Neural cell (in vitro differentiated cells): ENCODE measurements at regions not wholly inside any gene's neighbourhood (a gene's known extent, or its start where the extent isn't known, plus 50 kb on each side); places are given as distances from the start of the nearest gene placed in this dataset.

Source experiments
- H2AFZ ChIP-seq: fragments of 200-600, 300-800 bp; sonication (generic), shearing (Covaris generic); 2 replicates; pipeline ENCODE4 v1.6.0; 2014; ENCODE audit warnings: low read depth, mild to moderate bottlenecking, antibody characterized with exemption, low read length, moderate library complexity
- H3F3A ChIP-seq: fragments of 200-600 bp; shearing (Covaris generic); 2 replicates; pipeline ENCODE4 v1.6.1; 2016; ENCODE audit warnings: mild to moderate bottlenecking, moderate library complexity, mixed read lengths, antibody characterized with exemption, low read length; ENCODE audit not compliant: insufficient read depth, poor library complexity, severe bottlenecking
- H3K27ac ChIP-seq: fragments of 200-600, 300-800 bp; sonication (generic), shearing (Covaris generic); 2 replicates; pipeline ENCODE4 v1.5.1; 2014; ENCODE audit warnings: mild to moderate bottlenecking, low read length, moderate library complexity
- H3K27me3 ChIP-seq: fragments of 300-800, 200-600 bp; sonication (generic), shearing (Covaris generic); 2 replicates; pipeline ENCODE4 v1.6.0; 2014; ENCODE audit warnings: mild to moderate bottlenecking, low read depth, low read length, moderate library complexity; ENCODE audit not compliant: insufficient read depth
- H3K36me3 ChIP-seq: fragments of 300-800, 200-600 bp; sonication (generic), shearing (Covaris generic); 2 replicates; pipeline ENCODE4 v1.5.1; 2014; ENCODE audit warnings: mild to moderate bottlenecking, antibody characterized with exemption, low read length, moderate library complexity; ENCODE audit not compliant: insufficient read depth
- H3K4me2 ChIP-seq: fragments of 300-800, 200-600 bp; sonication (generic), shearing (Covaris generic); 2 replicates; pipeline ENCODE4 v1.6.0; 2014; ENCODE audit warnings: mild to moderate bottlenecking, low read length
- H3K4me3 ChIP-seq: fragments of 300-800, 200-600 bp; sonication (generic), shearing (Covaris generic); 2 replicates; pipeline ENCODE4 v1.5.1; 2014; ENCODE audit warnings: mild to moderate bottlenecking, low read length, moderate library complexity
- H3K79me2 ChIP-seq: fragments of 200-600 bp; shearing (Covaris generic); replicated peaks from 2 replicates; pipeline ENCODE4 v1.6.0; 2014; ENCODE audit warnings: mild to moderate bottlenecking, low read length, moderate library complexity; ENCODE audit not compliant: insufficient read depth
- H3K9ac ChIP-seq: fragments of 300-800, 200-600 bp; sonication (generic), shearing (Covaris generic); 2 replicates; pipeline ENCODE4 v1.6.1; 2016; ENCODE audit warnings: mild to moderate bottlenecking, low read length, mixed read lengths
- H3K9me2 ChIP-seq: fragments of 200-600 bp; shearing (Covaris generic); 2 replicates; pipeline ENCODE4 v1.6.1; 2016; ENCODE audit warnings: mild to moderate bottlenecking, low read length, mixed read lengths; ENCODE audit not compliant: insufficient read depth
- H3K9me3 ChIP-seq: fragments of 200-600, 300-800 bp; sonication (generic), shearing (Covaris generic); 2 replicates; pipeline ENCODE4 v1.6.1; 2016; ENCODE audit warnings: mild to moderate bottlenecking, mixed run types, low read length, moderate library complexity, mixed read lengths
- H4K20me1 ChIP-seq: fragments of 200-600 bp; shearing (Covaris generic); 2 replicates; pipeline ENCODE4 v1.6.1; 2016; ENCODE audit warnings: mild to moderate bottlenecking, mixed run types; ENCODE audit not compliant: insufficient read depth
- CTCF ChIP-seq: fragments of 450-650 bp; IDR thresholded peaks from 2 replicates; pipeline ENCODE4 v1.5.1; 2014; ENCODE audit warnings: antibody characterized with exemption, mild to moderate bottlenecking, moderate library complexity; ENCODE audit not compliant: poor library complexity, severe bottlenecking
- EP300 ChIP-seq: fragments of 450-650 bp; conservative IDR thresholded peaks from 2 replicates; pipeline ENCODE4 v1.6.1; 2014; ENCODE audit warnings: antibody characterized with exemption, mild to moderate bottlenecking, moderate library complexity; ENCODE audit not compliant: poor library complexity, severe bottlenecking
- EZH2 ChIP-seq: fragments of 200-600, 300-800 bp; shearing (Covaris generic), sonication (generic); IDR thresholded peaks from 2 replicates; pipeline ENCODE4 v1.6.1; 2014; ENCODE audit warnings: antibody characterized with exemption, low read length, borderline replicate concordance, mild to moderate bottlenecking; ENCODE audit not compliant: insufficient read depth, poor library complexity, severe bottlenecking
- MXI1 ChIP-seq: fragments of 450-650 bp; conservative IDR thresholded peaks from 2 replicates; pipeline ENCODE4 v1.6.1; 2014; ENCODE audit warnings: antibody characterized with exemption, mild to moderate bottlenecking; ENCODE audit not compliant: poor library complexity, severe bottlenecking
- POLR2AphosphoS5 ChIP-seq: IDR thresholded peaks from 2 replicates; pipeline ENCODE4 v1.6.1; 2012
- RAD21 ChIP-seq: fragments of 450-650 bp; conservative IDR thresholded peaks from 2 replicates; pipeline ENCODE4 v1.6.1; 2014; ENCODE audit warnings: antibody characterized with exemption, mild to moderate bottlenecking, moderate library complexity
- REST ChIP-seq: IDR thresholded peaks from 2 replicates; pipeline ENCODE4 v1.6.1; 2012; ENCODE audit warnings: borderline replicate concordance
- SMC3 ChIP-seq: fragments of 450-650 bp; conservative IDR thresholded peaks from 2 replicates; pipeline ENCODE4 v1.6.1; 2014; ENCODE audit warnings: antibody characterized with exemption, mild to moderate bottlenecking, moderate library complexity; ENCODE audit not compliant: poor library complexity
- TAF1 ChIP-seq: IDR thresholded peaks from 2 replicates; pipeline ENCODE4 v1.6.1; 2012; ENCODE audit warnings: low read depth

- Histone ChIP-seq H3K9me2 (no peaks in the 10 kb centered on the region), H3K27me3 (no peaks in the 10 kb centered on the region), H3K4me3 (no peak overlapping the region), H3K36me3 (no peaks in the 10 kb centered on the region), H3K4me2 (no peak overlapping the region), H3K79me2 (no peaks in the 10 kb centered on the region), H2AFZ (no peak overlapping the region), H3K9me3 (no peaks in the 10 kb centered on the region), H3F3A (no peaks in the 10 kb centered on the region), H4K20me1 (no peaks in the 10 kb centered on the region), H3K27ac (no peak overlapping the region), H3K9ac (no peak overlapping the region)
- no peak for TF ChIP-seq EZH2
- no peak for TF ChIP-seq EP300
- no peak for TF ChIP-seq RAD21
- TF ChIP-seq TAF1, result no peak
- TF ChIP-seq REST, result no peak
- no peak for TF ChIP-seq POLR2AphosphoS5
- TF ChIP-seq SMC3, result no peak
- TF ChIP-seq CTCF, result no peak
- TF ChIP-seq MXI1, result no peak
These were observed 300.5 kb downstream of the TCERG1L start for GRCh38 chr10:131010965-131011575.

GRCh38 chr10:131011936-131012640 lies 299.4 kb downstream of the TCERG1L start:
- H3K9ac ChIP-seq, result no peak overlapping the region
- H3K79me2 ChIP-seq, result no peaks in the 10 kb centered on the region
- no peak for TF ChIP-seq EZH2
- TF ChIP-seq TAF1, result no peak
- TF ChIP-seq SMC3, result no peak
- no peak for TF ChIP-seq CTCF
- no peak for TF ChIP-seq EP300
- TF ChIP-seq REST, result no peak
- TF ChIP-seq RAD21, result no peak
- TF ChIP-seq MXI1, result no peak
- TF ChIP-seq POLR2AphosphoS5, result no peak
- H4K20me1 ChIP-seq, result no peaks in the 10 kb centered on the region
- H3K27me3 ChIP-seq, result no peaks in the 10 kb centered on the region
- no peak overlapping the region for H3K4me3 ChIP-seq
- no peaks in the 10 kb centered on the region for H3K36me3 ChIP-seq
- no peak overlapping the region for H3K4me2 ChIP-seq
- H3K9me3 ChIP-seq, result no peaks in the 10 kb centered on the region
- no peaks in the 10 kb centered on the region for H3K9me2 ChIP-seq
- H3K27ac ChIP-seq, result no peak overlapping the region
- H2AFZ ChIP-seq, result no peak overlapping the region
- H3F3A ChIP-seq, result no peaks in the 10 kb centered on the region
